ENCODE measurements at regions not wholly inside any gene's neighbourhood (a gene's known extent, or its start where the extent isn't known, plus 50 kb on each side); places are given as distances from the start of the nearest gene placed in this dataset.

- Histone ChIP-seq H3K4me3 (ENCODE audit: low read depth in 1 of 3, low read length in 3 of 3) (no peak overlapping the region), H3K4me1 (ENCODE audit: control insufficient read depth in 3 of 3, insufficient read depth in 2 of 3, low read depth in 1 of 3, low read length in 2 of 3) (no peaks in the 10 kb centered on the region), H3K27ac (ENCODE audit: low read depth in 1 of 3, low read length in 2 of 3) (no peak overlapping the region), H3K36me3 (ENCODE audit: control insufficient read depth in 3 of 3, insufficient read depth in 2 of 3, low read depth in 1 of 3, low read length in 3 of 3) (no peaks in the 10 kb centered on the region), H3K9me3 (ENCODE audit: control insufficient read depth in 2 of 2, insufficient read depth in 1 of 2, low read depth in 1 of 2, low read length in 1 of 2) (no peaks in the 10 kb centered on the region), H3K27me3 (ENCODE audit: control insufficient read depth in 3 of 3, insufficient read depth in 3 of 3, low read length in 3 of 3) (no peaks in the 10 kb centered on the region)
- DNase-seq: no peak
- WGBS, 3 donors: 88 to 92% (median 91%) methylated on average over 4 of the region's 4 CpGs
- FAIRE-seq: no peak
Observed at GRCh38 chr14:62283837-62284236, 521.6 kb downstream of the SNAPC1 start.

- H3K27ac ChIP-seq (ENCODE audit: low read depth in 1 of 3, low read length in 2 of 3): no peak overlapping the region
- DNase-seq (no peak), FAIRE-seq (no peak)
- no peaks in the 10 kb centered on the region for H3K4me1 ChIP-seq (ENCODE audit: control insufficient read depth in 3 of 3, insufficient read depth in 2 of 3, low read depth in 1 of 3, low read length in 2 of 3)
- H3K9me3 ChIP-seq (ENCODE audit: control insufficient read depth in 2 of 2, insufficient read depth in 1 of 2, low read depth in 1 of 2, low read length in 1 of 2): no peaks in the 10 kb centered on the region
- WGBS, 3 donors: 65 to 66% (median 66%) methylated on average over 3 of the region's 3 CpGs
- no peaks in the 10 kb centered on the region for H3K36me3 ChIP-seq (ENCODE audit: control insufficient read depth in 3 of 3, insufficient read depth in 2 of 3, low read depth in 1 of 3, low read length in 3 of 3)
- no peak overlapping the region for H3K4me3 ChIP-seq (ENCODE audit: low read depth in 1 of 3, low read length in 3 of 3)
- no peaks in the 10 kb centered on the region for H3K27me3 ChIP-seq (ENCODE audit: control insufficient read depth in 3 of 3, insufficient read depth in 3 of 3, low read length in 3 of 3)
Observed at GRCh38 chr14:62289471-62289870, 527.3 kb downstream of the SNAPC1 start.

GRCh38 chr14:62301080-62301479, 538.9 kb downstream of the SNAPC1 start:
- 74 to 80% (median 79%) methylated on average over 1 of the region's 1 CpG for WGBS, 3 donors
- DNase-seq (no peak), FAIRE-seq (no peak)
- Histone ChIP-seq H3K9me3 (ENCODE audit: control insufficient read depth in 2 of 2, insufficient read depth in 1 of 2, low read depth in 1 of 2, low read length in 1 of 2) (no peaks in the 10 kb centered on the region), H3K27ac (ENCODE audit: low read depth in 1 of 3, low read length in 2 of 3) (no peak overlapping the region), H3K36me3 (ENCODE audit: control insufficient read depth in 3 of 3, insufficient read depth in 2 of 3, low read depth in 1 of 3, low read length in 3 of 3) (no peaks in the 10 kb centered on the region), H3K4me1 (ENCODE audit: control insufficient read depth in 3 of 3, insufficient read depth in 2 of 3, low read depth in 1 of 3, low read length in 2 of 3) (peaks cover 0 to 15% (median 0%) of the 10 kb centered on the region in 3 donors), H3K4me3 (ENCODE audit: low read depth in 1 of 3, low read length in 3 of 3) (no peak overlapping the region), H3K27me3 (ENCODE audit: control insufficient read depth in 3 of 3, insufficient read depth in 3 of 3, low read length in 3 of 3) (no peaks in the 10 kb centered on the region)

GRCh38 chr14:62301911-62302310, 539.7 kb downstream of the SNAPC1 start:
- no peaks in the 10 kb centered on the region for H3K27me3 ChIP-seq (ENCODE audit: control insufficient read depth in 3 of 3, insufficient read depth in 3 of 3, low read length in 3 of 3)
- no peaks in the 10 kb centered on the region for H3K36me3 ChIP-seq (ENCODE audit: control insufficient read depth in 3 of 3, insufficient read depth in 2 of 3, low read depth in 1 of 3, low read length in 3 of 3)
- no peaks in the 10 kb centered on the region for H3K9me3 ChIP-seq (ENCODE audit: control insufficient read depth in 2 of 2, insufficient read depth in 1 of 2, low read depth in 1 of 2, low read length in 1 of 2)
- FAIRE-seq: no peak
- no peak overlapping the region for H3K4me3 ChIP-seq (ENCODE audit: low read depth in 1 of 3, low read length in 3 of 3)
- no peak overlapping the region for H3K27ac ChIP-seq (ENCODE audit: low read depth in 1 of 3, low read length in 2 of 3)
- peaks cover 0 to 15% (median 0%) of the 10 kb centered on the region in 3 donors for H3K4me1 ChIP-seq (ENCODE audit: control insufficient read depth in 3 of 3, insufficient read depth in 2 of 3, low read depth in 1 of 3, low read length in 2 of 3)
- WGBS, 3 donors: 71 to 90% (median 85%) methylated on average over 1 of the region's 1 CpG
- DNase-seq: no peak

- FAIRE-seq (no peak), DNase-seq (no peak)
- Histone ChIP-seq H3K4me1 (ENCODE audit: control insufficient read depth in 3 of 3, insufficient read depth in 2 of 3, low read depth in 1 of 3, low read length in 2 of 3) (peaks cover 0 to 15% (median 0%) of the 10 kb centered on the region in 3 donors), H3K9me3 (ENCODE audit: control insufficient read depth in 2 of 2, insufficient read depth in 1 of 2, low read depth in 1 of 2, low read length in 1 of 2) (no peaks in the 10 kb centered on the region), H3K4me3 (ENCODE audit: low read depth in 1 of 3, low read length in 3 of 3) (no peak overlapping the region), H3K27me3 (ENCODE audit: control insufficient read depth in 3 of 3, insufficient read depth in 3 of 3, low read length in 3 of 3) (no peaks in the 10 kb centered on the region), H3K36me3 (ENCODE audit: control insufficient read depth in 3 of 3, insufficient read depth in 2 of 3, low read depth in 1 of 3, low read length in 3 of 3) (no peaks in the 10 kb centered on the region), H3K27ac (ENCODE audit: low read depth in 1 of 3, low read length in 2 of 3) (peak overlapping the region in 1 of 3 donors; percentile 32)
- 24 to 63% (median 49%) methylated on average over 4 of the region's 4 CpGs for WGBS, 3 donors
Observed at GRCh38 chr14:62303437-62303836, 541.2 kb downstream of the SNAPC1 start.

- Histone ChIP-seq H3K27me3 (ENCODE audit: control insufficient read depth in 3 of 3, insufficient read depth in 3 of 3, low read length in 3 of 3) (no peaks in the 10 kb centered on the region), H3K36me3 (ENCODE audit: control insufficient read depth in 3 of 3, insufficient read depth in 2 of 3, low read depth in 1 of 3, low read length in 3 of 3) (no peaks in the 10 kb centered on the region), H3K4me1 (ENCODE audit: control insufficient read depth in 3 of 3, insufficient read depth in 2 of 3, low read depth in 1 of 3, low read length in 2 of 3) (peaks cover 0 to 17% (median under 1%) of the 10 kb centered on the region in 3 donors), H3K9me3 (ENCODE audit: control insufficient read depth in 2 of 2, insufficient read depth in 1 of 2, low read depth in 1 of 2, low read length in 1 of 2) (no peaks in the 10 kb centered on the region), H3K27ac (ENCODE audit: low read depth in 1 of 3, low read length in 2 of 3) (peak overlapping the region in 2 of 3 donors; percentile 32 to 67), H3K4me3 (ENCODE audit: low read depth in 1 of 3, low read length in 3 of 3) (no peak overlapping the region)
- WGBS, 3 donors: 6 to 47% (median 20%) methylated on average over 3 of the region's 3 CpGs
- peak; percentile 89 to 95 for DNase-seq
- peak; percentile 92 for FAIRE-seq
Observed at GRCh38 chr14:62304257-62304656, 542.0 kb downstream of the SNAPC1 start.

GRCh38 chr14:62307844-62308243, 545.6 kb downstream of the SNAPC1 start:
- no peak for FAIRE-seq
- no peak overlapping the region for H3K27ac ChIP-seq (ENCODE audit: low read depth in 1 of 3, low read length in 2 of 3)
- no peak for DNase-seq
- H3K9me3 ChIP-seq (ENCODE audit: control insufficient read depth in 2 of 2, insufficient read depth in 1 of 2, low read depth in 1 of 2, low read length in 1 of 2): no peaks in the 10 kb centered on the region
- H3K4me1 ChIP-seq (ENCODE audit: control insufficient read depth in 3 of 3, insufficient read depth in 2 of 3, low read depth in 1 of 3, low read length in 2 of 3): peaks cover 0 to 21% (median 2%) of the 10 kb centered on the region in 3 donors
- H3K27me3 ChIP-seq (ENCODE audit: control insufficient read depth in 3 of 3, insufficient read depth in 3 of 3, low read length in 3 of 3): no peaks in the 10 kb centered on the region
- no peaks in the 10 kb centered on the region for H3K36me3 ChIP-seq (ENCODE audit: control insufficient read depth in 3 of 3, insufficient read depth in 2 of 3, low read depth in 1 of 3, low read length in 3 of 3)
- no peak overlapping the region for H3K4me3 ChIP-seq (ENCODE audit: low read depth in 1 of 3, low read length in 3 of 3)
- WGBS, 3 donors: 90 to 93% (median 92%) methylated on average over 3 of the region's 3 CpGs

GRCh38 chr14:62308316-62308715, 546.1 kb downstream of the SNAPC1 start:
- FAIRE-seq: no peak
- DNase-seq: no peak
- no peaks in the 10 kb centered on the region for H3K36me3 ChIP-seq (ENCODE audit: control insufficient read depth in 3 of 3, insufficient read depth in 2 of 3, low read depth in 1 of 3, low read length in 3 of 3)
- no peaks in the 10 kb centered on the region for H3K27me3 ChIP-seq (ENCODE audit: control insufficient read depth in 3 of 3, insufficient read depth in 3 of 3, low read length in 3 of 3)
- no peaks in the 10 kb centered on the region for H3K9me3 ChIP-seq (ENCODE audit: control insufficient read depth in 2 of 2, insufficient read depth in 1 of 2, low read depth in 1 of 2, low read length in 1 of 2)
- 73 to 77% (median 77%) methylated on average over 3 of the region's 3 CpGs for WGBS, 3 donors
- peak overlapping the region in 1 of 3 donors; percentile 35 for H3K27ac ChIP-seq (ENCODE audit: low read depth in 1 of 3, low read length in 2 of 3)
- H3K4me1 ChIP-seq (ENCODE audit: control insufficient read depth in 3 of 3, insufficient read depth in 2 of 3, low read depth in 1 of 3, low read length in 2 of 3): peaks cover 0 to 19% (median 2%) of the 10 kb centered on the region in 3 donors
- H3K4me3 ChIP-seq (ENCODE audit: low read depth in 1 of 3, low read length in 3 of 3): no peak overlapping the region

- DNase-seq (peak; percentile 78 to 89), FAIRE-seq (no peak)
- Histone ChIP-seq H3K4me1 (ENCODE audit: control insufficient read depth in 3 of 3, insufficient read depth in 2 of 3, low read depth in 1 of 3, low read length in 2 of 3) (peaks cover 0 to 14% (median 2%) of the 10 kb centered on the region in 3 donors), H3K4me3 (ENCODE audit: low read depth in 1 of 3, low read length in 3 of 3) (no peak overlapping the region), H3K9me3 (ENCODE audit: control insufficient read depth in 2 of 2, insufficient read depth in 1 of 2, low read depth in 1 of 2, low read length in 1 of 2) (no peaks in the 10 kb centered on the region), H3K27me3 (ENCODE audit: control insufficient read depth in 3 of 3, insufficient read depth in 3 of 3, low read length in 3 of 3) (no peaks in the 10 kb centered on the region), H3K36me3 (ENCODE audit: control insufficient read depth in 3 of 3, insufficient read depth in 2 of 3, low read depth in 1 of 3, low read length in 3 of 3) (no peaks in the 10 kb centered on the region), H3K27ac (ENCODE audit: low read depth in 1 of 3, low read length in 2 of 3) (peak overlapping the region in 1 of 3 donors; percentile 35)
- 19 to 22% (median 22%) methylated on average over 4 of the region's 4 CpGs for WGBS, 3 donors
Observed at GRCh38 chr14:62308891-62309290, 546.7 kb downstream of the SNAPC1 start.

All from small intestine (tissue), 7 donors.